ENCODE measurements at regions not wholly inside any gene's neighbourhood (a gene's known extent, or its start where the extent isn't known, plus 50 kb on each side); places are given as distances from the start of the nearest gene placed in this dataset.

DNA sequence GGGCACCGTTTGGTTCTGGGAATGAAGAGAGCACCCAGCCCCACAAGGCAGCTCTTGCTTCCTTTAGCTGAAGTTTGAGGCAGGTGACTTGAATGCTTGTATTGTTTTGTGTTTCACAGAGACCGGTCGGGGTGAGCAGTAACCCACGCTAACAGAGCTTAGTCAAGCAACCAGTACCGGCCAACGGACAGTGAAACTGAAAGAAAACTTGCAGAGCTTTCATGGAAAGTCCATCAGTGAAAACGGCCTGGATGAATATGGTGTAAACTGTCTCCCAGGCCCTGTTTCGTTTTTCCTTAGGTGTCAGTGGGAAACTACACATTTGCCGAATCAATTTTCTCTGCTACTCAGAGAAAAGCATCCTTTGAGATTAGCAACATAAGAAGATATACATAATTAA, 101.1 kb downstream of the LYZL1 start:
- Histone ChIP-seq H3K36me3 (ENCODE audit: control insufficient read depth in 1 of 2, insufficient read depth in 2 of 2, low read length in 2 of 2) (no peaks in the 10 kb centered on the region), H3K4ac (ENCODE audit: low read depth, low read length) (no peak overlapping the region), H3K27ac (ENCODE audit: low read depth, low read length) (no peak overlapping the region), H3K27me3 (ENCODE audit: insufficient read depth, low read length) (no peaks in the 10 kb centered on the region), H3K79me2 (ENCODE audit: control insufficient read depth, insufficient read depth, low read length, poor library complexity) (no peaks in the 10 kb centered on the region), H2BK120ac (ENCODE audit: insufficient read depth, low read length, poor library complexity) (no peak overlapping the region), H3K14ac (ENCODE audit: low read length) (no peak overlapping the region), H3K4me2 (ENCODE audit: low read length) (no peak overlapping the region), H3K9me3 (ENCODE audit: insufficient read depth, low read depth, low read length) (peaks cover 3% of the 10 kb centered on the region), H3K4me3 (ENCODE audit: low read depth, low read length) (no peak overlapping the region), H2BK5ac (ENCODE audit: low read depth, low read length, poor library complexity) (no peak overlapping the region), H3K4me1 (ENCODE audit: control insufficient read depth in 1 of 2, insufficient read depth in 2 of 2, low read length in 2 of 2) (peaks cover 0 to 3% of the 10 kb centered on the region in 2 experiments), H4K91ac (ENCODE audit: low read depth, low read length) (peak overlapping the region; percentile 48), H2AFZ (ENCODE audit: insufficient read depth, low read length, poor library complexity) (no peak overlapping the region), H3K23ac (ENCODE audit: low read length) (no peak overlapping the region), H3K9ac (ENCODE audit: low read length) (no peak overlapping the region), H4K12ac (ENCODE audit: low read depth, low read length) (no peak overlapping the region), H3K18ac (ENCODE audit: low read length) (no peak overlapping the region), H2AK5ac (ENCODE audit: low read length) (no peak overlapping the region), H4K8ac (ENCODE audit: low read depth, low read length) (no peak overlapping the region), H2BK12ac (ENCODE audit: low read length) (peak overlapping the region; percentile 41), H3K79me1 (ENCODE audit: low read length) (peaks cover 6% of the 10 kb centered on the region)
- no CpG with 5 or more reads among the region's 9 CpGs for WGBS (ENCODE audit: extremely low coverage, insufficient coverage, insufficient read length)
- no peak for DNase-seq

DNA sequence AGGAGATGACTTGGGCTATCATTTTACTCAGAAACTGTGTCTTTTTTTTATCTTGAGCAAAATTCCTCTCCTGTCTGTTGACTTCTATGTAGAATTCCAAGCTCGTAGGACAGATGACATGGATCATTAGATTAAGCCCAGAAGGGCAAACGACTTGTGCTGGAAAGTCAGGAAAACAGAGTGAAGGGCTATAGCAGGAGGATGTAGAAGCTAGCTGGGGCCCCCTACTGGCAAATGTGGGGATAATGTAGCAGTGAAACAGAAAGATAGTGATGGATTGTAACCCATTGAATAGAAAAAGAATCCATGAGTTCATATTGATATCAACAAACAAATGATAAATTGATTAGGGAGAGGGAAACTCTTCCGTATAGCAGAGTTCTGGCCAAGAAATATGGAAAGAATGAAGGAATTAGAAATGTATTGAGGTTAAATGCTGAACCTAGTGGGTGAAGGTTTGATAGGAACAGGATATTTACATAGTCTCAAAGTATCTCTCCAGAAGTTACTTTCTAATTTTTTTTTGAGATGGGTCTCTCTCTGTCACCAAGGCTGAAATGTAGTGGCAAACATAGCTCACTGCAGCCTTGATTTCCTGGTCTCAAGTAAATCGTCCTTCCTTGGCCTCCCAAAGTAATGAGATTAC, 103.6 kb downstream of the LYZL1 start:
- no CpG with 5 or more reads among the region's 4 CpGs for WGBS (ENCODE audit: extremely low coverage, insufficient coverage, insufficient read length)
- H3K4ac ChIP-seq (ENCODE audit: low read depth, low read length), result no peak overlapping the region
- H3K4me3 ChIP-seq (ENCODE audit: low read depth, low read length), result no peak overlapping the region
- peaks cover 6% of the 10 kb centered on the region for H3K79me1 ChIP-seq (ENCODE audit: low read length)
- H4K12ac ChIP-seq (ENCODE audit: low read depth, low read length), result no peak overlapping the region
- H3K27me3 ChIP-seq (ENCODE audit: insufficient read depth, low read length), result no peaks in the 10 kb centered on the region
- H2BK120ac ChIP-seq (ENCODE audit: insufficient read depth, low read length, poor library complexity), result no peak overlapping the region
- no peak overlapping the region for H2BK5ac ChIP-seq (ENCODE audit: low read depth, low read length, poor library complexity)
- H3K79me2 ChIP-seq (ENCODE audit: control insufficient read depth, insufficient read depth, low read length, poor library complexity), result no peaks in the 10 kb centered on the region
- peak; percentile 8 to 71 for DNase-seq
- no peak overlapping the region for H2AK5ac ChIP-seq (ENCODE audit: low read length)
- H2AFZ ChIP-seq (ENCODE audit: insufficient read depth, low read length, poor library complexity), result no peak overlapping the region
- no peak overlapping the region for H3K14ac ChIP-seq (ENCODE audit: low read length)
- no peak overlapping the region for H3K23ac ChIP-seq (ENCODE audit: low read length)
- H3K18ac ChIP-seq (ENCODE audit: low read length), result no peak overlapping the region
- H3K27ac ChIP-seq (ENCODE audit: low read depth, low read length), result no peak overlapping the region
- peaks cover 0 to 3% of the 10 kb centered on the region in 2 experiments for H3K4me1 ChIP-seq (ENCODE audit: control insufficient read depth in 1 of 2, insufficient read depth in 2 of 2, low read length in 2 of 2)
- no peak overlapping the region for H3K9ac ChIP-seq (ENCODE audit: low read length)
- no peak overlapping the region for H4K91ac ChIP-seq (ENCODE audit: low read depth, low read length)
- no peak overlapping the region for H3K4me2 ChIP-seq (ENCODE audit: low read length)
- peaks cover 3% of the 10 kb centered on the region for H3K9me3 ChIP-seq (ENCODE audit: insufficient read depth, low read depth, low read length)
- H2BK12ac ChIP-seq (ENCODE audit: low read length), result no peak overlapping the region
- H3K36me3 ChIP-seq (ENCODE audit: control insufficient read depth in 1 of 2, insufficient read depth in 2 of 2, low read length in 2 of 2), result no peaks in the 10 kb centered on the region
- H4K8ac ChIP-seq (ENCODE audit: low read depth, low read length), result no peak overlapping the region

DNA sequence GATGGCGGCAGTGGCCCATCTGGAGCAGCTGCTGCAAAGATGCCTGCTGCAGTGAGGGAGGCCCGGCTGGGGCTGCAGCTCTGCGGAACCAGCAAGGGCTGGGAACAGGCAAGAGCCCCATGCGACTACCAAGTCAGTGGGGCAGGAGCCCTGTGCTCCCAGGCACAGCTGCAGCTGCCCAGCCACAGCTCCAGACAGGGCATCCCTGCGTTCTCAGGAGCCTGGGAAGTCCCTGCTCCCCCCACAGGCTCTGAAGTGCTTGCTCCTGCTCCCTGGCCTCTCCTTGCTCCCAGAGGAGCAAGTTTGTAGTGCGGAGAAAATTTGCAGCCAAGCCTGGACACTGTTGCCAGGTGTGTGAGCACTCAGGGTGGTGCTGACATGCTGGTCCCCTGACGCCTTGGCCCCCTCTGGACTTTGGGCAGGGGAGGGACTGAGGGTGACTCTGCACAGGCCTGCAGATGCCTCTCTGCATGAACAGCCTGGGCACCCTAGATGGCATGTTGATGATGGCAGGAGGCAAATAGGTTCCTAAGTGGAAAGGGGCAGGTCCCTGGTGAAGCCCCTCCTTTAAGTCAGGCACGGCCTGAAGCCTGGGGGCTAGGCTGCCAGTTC, 105.6 kb downstream of the LYZL1 start:
- H4K12ac ChIP-seq (ENCODE audit: low read depth, low read length), result no peak overlapping the region
- H3K27me3 ChIP-seq (ENCODE audit: insufficient read depth, low read length), result no peaks in the 10 kb centered on the region
- H3K4me1 ChIP-seq (ENCODE audit: control insufficient read depth in 1 of 2, insufficient read depth in 2 of 2, low read length in 2 of 2), result peaks cover 0 to 3% of the 10 kb centered on the region in 2 experiments
- H3K23ac ChIP-seq (ENCODE audit: low read length), result no peak overlapping the region
- WGBS (ENCODE audit: extremely low coverage, insufficient coverage, insufficient read length), result no CpG with 5 or more reads among the region's 8 CpGs
- H2AK5ac ChIP-seq (ENCODE audit: low read length), result peak overlapping the region; percentile 22
- H2BK5ac ChIP-seq (ENCODE audit: low read depth, low read length, poor library complexity), result no peak overlapping the region
- H3K79me2 ChIP-seq (ENCODE audit: control insufficient read depth, insufficient read depth, low read length, poor library complexity), result no peaks in the 10 kb centered on the region
- peak overlapping the region; percentile 5 for H3K18ac ChIP-seq (ENCODE audit: low read length)
- H4K91ac ChIP-seq (ENCODE audit: low read depth, low read length), result peak overlapping the region; percentile 46
- H3K79me1 ChIP-seq (ENCODE audit: low read length), result peaks cover 6% of the 10 kb centered on the region
- no peak overlapping the region for H3K4me3 ChIP-seq (ENCODE audit: low read depth, low read length)
- no peak overlapping the region for H3K4me2 ChIP-seq (ENCODE audit: low read length)
- no peak overlapping the region for H3K27ac ChIP-seq (ENCODE audit: low read depth, low read length)
- no peak for DNase-seq
- no peak overlapping the region for H2BK120ac ChIP-seq (ENCODE audit: insufficient read depth, low read length, poor library complexity)
- H2AFZ ChIP-seq (ENCODE audit: insufficient read depth, low read length, poor library complexity), result no peak overlapping the region
- peak overlapping the region; percentile 11 for H2BK12ac ChIP-seq (ENCODE audit: low read length)
- H3K36me3 ChIP-seq (ENCODE audit: control insufficient read depth in 1 of 2, insufficient read depth in 2 of 2, low read length in 2 of 2), result no peaks in the 10 kb centered on the region
- no peak overlapping the region for H3K4ac ChIP-seq (ENCODE audit: low read depth, low read length)
- peaks cover 3% of the 10 kb centered on the region for H3K9me3 ChIP-seq (ENCODE audit: insufficient read depth, low read depth, low read length)
- no peak overlapping the region for H4K8ac ChIP-seq (ENCODE audit: low read depth, low read length)
- peak overlapping the region; percentile 17 for H3K14ac ChIP-seq (ENCODE audit: low read length)
- no peak overlapping the region for H3K9ac ChIP-seq (ENCODE audit: low read length)

DNA sequence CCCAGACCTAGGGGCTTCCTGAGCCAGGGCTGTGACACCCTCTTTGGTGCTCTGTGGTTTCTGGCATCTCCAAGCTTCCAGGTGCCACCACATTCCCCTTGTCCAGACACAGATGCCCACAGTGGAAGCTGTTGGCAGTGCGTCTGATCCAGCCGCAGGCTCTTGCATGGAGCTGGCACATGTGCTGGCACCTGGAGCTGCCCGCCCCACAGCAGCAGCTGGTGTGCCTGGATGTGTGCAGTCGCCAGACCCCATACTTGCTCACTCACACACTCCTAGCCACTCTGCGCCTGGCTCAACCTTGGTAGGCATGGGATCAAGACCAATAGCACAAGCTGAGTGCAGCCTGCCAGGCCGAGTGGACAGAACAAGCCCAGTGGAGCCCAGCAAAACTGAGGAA, 106.5 kb downstream of the LYZL1 start:
- Histone ChIP-seq H3K23ac (ENCODE audit: low read length) (no peak overlapping the region), H4K8ac (ENCODE audit: low read depth, low read length) (no peak overlapping the region), H4K12ac (ENCODE audit: low read depth, low read length) (no peak overlapping the region), H2BK120ac (ENCODE audit: insufficient read depth, low read length, poor library complexity) (no peak overlapping the region), H3K79me2 (ENCODE audit: control insufficient read depth, insufficient read depth, low read length, poor library complexity) (no peaks in the 10 kb centered on the region), H3K36me3 (ENCODE audit: control insufficient read depth in 1 of 2, insufficient read depth in 2 of 2, low read length in 2 of 2) (no peaks in the 10 kb centered on the region), H3K4me1 (ENCODE audit: control insufficient read depth in 1 of 2, insufficient read depth in 2 of 2, low read length in 2 of 2) (peaks cover 0 to 3% of the 10 kb centered on the region in 2 experiments), H4K91ac (ENCODE audit: low read depth, low read length) (no peak overlapping the region), H2BK12ac (ENCODE audit: low read length) (no peak overlapping the region), H3K79me1 (ENCODE audit: low read length) (peaks cover 6% of the 10 kb centered on the region), H3K27me3 (ENCODE audit: insufficient read depth, low read length) (no peaks in the 10 kb centered on the region), H3K18ac (ENCODE audit: low read length) (no peak overlapping the region), H3K4ac (ENCODE audit: low read depth, low read length) (no peak overlapping the region), H2AFZ (ENCODE audit: insufficient read depth, low read length, poor library complexity) (no peak overlapping the region), H3K9ac (ENCODE audit: low read length) (no peak overlapping the region), H2BK5ac (ENCODE audit: low read depth, low read length, poor library complexity) (no peak overlapping the region), H2AK5ac (ENCODE audit: low read length) (no peak overlapping the region), H3K4me2 (ENCODE audit: low read length) (no peak overlapping the region), H3K27ac (ENCODE audit: low read depth, low read length) (no peak overlapping the region), H3K9me3 (ENCODE audit: insufficient read depth, low read depth, low read length) (peaks cover 3% of the 10 kb centered on the region), H3K14ac (ENCODE audit: low read length) (no peak overlapping the region), H3K4me3 (ENCODE audit: low read depth, low read length) (no peak overlapping the region)
- WGBS (ENCODE audit: extremely low coverage, insufficient coverage, insufficient read length), result no CpG with 5 or more reads among the region's 6 CpGs
- DNase-seq, result no peak
